GM21390 (cell line): ENCODE measurements at regions not wholly inside any gene's neighbourhood (a gene's known extent, or its start where the extent isn't known, plus 50 kb on each side); places are given as distances from the start of the nearest gene placed in this dataset.

ENCODE experiments used
- ATAC-seq: cut with Tn5 transposase; IDR thresholded peaks from one replicate; pipeline ENCODE4 v1.9.1; 2021; ENCODE audit not compliant: unreplicated experiment

GRCh38 chr4:140316799-140317198 lies 56.6 kb upstream of the SCOC start:
- no peak for ATAC-seq

- ATAC-seq: no peak
These were observed 57.5 kb upstream of the SCOC start for GRCh38 chr4:140315970-140316369.

GRCh38 chr4:140315438-140315837 lies 58.0 kb upstream of the SCOC start:
- ATAC-seq: no peak

DNA sequence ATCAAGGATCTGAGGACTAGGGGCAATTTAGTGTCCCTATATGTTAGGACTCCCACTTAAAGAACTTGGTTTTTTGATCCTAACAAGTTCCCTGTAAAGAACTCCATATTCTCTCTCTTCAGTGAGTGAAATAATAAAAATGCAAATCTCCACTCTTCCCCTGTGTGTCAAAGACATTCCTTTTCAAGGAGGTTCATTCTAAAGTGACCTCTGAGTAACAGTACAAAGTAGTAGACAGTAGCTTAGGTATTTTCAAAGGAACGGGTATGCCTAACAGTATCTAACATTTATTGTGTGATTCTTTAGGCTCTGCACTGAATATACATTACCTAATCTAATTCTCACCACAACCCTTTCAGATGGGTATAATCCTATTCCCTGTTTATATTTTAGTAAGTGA lies 58.4 kb upstream of the SCOC start:
- ATAC-seq: no peak

GRCh38 chr4:140312100-140312499 lies 61.3 kb upstream of the SCOC start:
- no peak for ATAC-seq

- ATAC-seq: no peak
These were observed 62.1 kb upstream of the SCOC start for GRCh38 chr4:140311257-140311835.

GRCh38 chr4:140309124-140309870 lies 64.1 kb upstream of the SCOC start:
- no peak for ATAC-seq

- ATAC-seq: no peak
These were observed 64.9 kb upstream of the SCOC start for GRCh38 chr4:140308366-140309123.

- no peak for ATAC-seq
These were observed 68.4 kb upstream of the SCOC start for GRCh38 chr4:140305053-140305452.

DNA sequence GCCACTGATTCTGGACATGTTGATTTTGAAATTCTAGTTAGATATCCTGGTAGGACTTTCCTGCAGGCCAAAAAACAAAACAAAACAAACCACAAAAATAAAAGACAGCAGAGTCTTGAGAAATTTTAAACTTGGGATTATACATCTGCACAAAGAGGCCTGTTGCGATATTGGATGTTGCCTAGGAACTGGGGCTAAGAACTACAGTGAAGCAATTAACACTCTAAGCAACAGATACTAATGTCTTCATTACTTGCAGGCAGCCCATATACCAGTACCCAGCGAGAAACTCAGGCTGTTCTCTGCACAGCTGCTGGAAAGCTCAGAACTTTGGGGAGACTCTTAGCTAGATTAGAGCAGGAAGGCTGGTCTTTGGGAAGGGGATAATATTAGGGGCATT lies 69.1 kb upstream of the SCOC start:
- no peak for ATAC-seq

GRCh38 chr4:140302151-140302859 lies 71.1 kb upstream of the SCOC start:
- no peak for ATAC-seq

DNA sequence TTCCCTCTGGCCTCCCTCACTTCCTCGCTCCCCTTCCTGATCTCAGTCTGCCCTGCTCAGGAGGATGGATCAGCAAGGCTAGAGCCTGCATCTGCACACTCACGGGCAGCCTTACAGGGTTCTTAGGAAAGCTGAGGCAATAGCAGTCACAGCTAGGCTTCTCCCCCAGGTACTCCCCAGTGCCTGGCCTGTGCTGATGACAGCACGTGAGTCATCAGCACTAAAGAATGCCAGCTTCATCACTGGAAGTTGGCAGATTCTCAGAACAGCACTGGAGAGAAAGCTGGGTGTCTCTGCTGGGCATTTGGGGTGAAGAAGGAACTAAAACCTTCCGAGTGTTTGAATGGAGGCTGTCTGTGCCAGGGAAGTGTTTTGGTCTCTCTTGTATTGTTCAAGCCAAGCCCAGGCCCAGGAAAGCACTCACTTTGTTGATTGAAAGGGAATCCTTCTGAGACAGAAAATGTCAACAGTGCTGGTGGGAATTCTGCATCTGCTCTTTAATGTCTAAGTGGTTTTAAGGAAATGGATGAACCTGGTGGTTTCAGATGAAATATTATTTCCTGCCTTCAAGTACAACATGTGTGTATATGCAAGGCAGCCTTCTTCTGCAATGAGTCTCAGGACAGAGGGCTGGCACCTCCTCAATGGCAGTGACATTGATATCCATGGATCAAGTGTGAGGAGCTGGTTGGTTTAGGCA lies 73.0 kb upstream of the SCOC start:
- ATAC-seq: no peak

GRCh38 chr4:140298001-140298400 lies 75.4 kb upstream of the SCOC start:
- no peak for ATAC-seq

DNA sequence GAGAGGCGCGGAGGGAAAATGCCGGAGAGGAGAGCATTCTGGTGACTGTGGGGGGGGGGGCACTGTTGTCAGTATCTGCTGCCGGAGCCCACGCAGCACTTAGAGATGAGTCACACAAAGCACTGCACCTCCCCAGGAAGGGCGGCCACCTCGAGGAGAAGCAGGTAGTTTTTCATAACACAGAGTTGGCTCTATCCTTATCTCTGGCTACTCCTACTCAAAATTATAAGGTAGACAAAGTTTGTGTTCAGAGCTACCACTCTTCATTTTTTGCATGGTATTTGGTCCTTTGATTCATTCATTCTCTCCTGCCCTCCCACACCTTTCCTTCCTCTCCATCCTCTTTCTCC lies 76.2 kb upstream of the SCOC start:
- ATAC-seq: no peak

- ATAC-seq: no peak
These were observed 76.9 kb upstream of the SCOC start for GRCh38 chr4:140296335-140297220.

GRCh38 chr4:140293979-140294378 lies 79.5 kb upstream of the SCOC start:
- ATAC-seq: no peak

DNA sequence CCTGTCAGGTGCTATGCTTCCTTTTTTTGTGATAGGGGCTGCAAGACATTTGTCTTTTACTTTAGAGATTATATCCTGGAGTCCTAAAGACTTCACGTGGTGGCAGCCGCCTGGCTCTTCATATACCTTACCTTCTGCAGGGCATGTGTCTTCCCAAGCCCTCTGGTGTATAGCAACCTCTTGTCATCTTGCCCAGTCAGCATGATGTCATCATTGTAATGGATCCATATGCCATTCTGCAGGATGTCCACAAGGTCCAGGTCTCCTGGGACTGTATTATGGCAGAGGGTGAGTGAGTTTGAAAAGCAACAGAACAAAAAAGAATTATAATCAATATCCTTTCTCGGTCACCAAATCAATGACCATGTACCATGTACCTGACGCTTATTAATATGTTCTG lies 82.2 kb upstream of the SCOC start:
- no peak for ATAC-seq

DNA sequence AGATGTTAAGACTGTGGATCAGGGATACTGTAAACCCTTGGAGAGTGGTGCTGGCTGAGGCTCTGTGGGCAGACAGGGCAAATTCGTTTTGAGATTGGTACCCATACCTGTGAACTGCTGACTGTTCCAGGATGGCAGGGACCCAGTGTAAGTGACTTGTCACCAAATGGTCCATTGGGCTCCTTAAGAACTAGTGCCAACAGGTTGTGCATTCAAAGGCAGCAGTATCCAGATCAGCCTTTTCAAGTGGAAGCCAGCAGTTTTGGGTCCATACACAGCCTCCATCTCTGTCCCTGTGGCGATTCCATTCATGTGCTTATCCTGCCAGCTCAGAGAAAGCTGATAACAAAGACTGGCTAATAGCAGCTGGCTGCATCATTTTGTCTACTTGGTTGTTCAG lies 84.0 kb upstream of the SCOC start:
- ATAC-seq: no peak

DNA sequence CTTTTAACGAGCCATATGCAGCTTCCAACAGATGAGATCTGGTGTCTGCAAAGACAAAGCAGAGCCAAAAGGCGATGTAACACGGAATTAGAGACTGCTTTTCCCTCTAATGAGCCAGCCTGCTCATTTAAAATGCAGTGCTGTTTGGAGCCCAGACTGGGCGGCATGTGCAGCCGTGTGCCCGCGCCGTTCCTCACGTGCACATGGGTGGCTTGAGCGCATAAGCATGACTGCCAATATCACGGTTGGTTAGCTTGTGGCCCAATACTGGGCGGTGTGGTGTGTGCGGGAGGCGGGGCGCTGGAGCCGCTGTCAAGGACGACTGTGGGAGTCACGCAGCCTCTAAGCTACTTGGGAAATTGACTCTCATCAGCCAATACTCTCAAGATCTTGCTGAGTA lies 87.0 kb upstream of the SCOC start:
- no peak for ATAC-seq

GRCh38 chr4:140284456-140284855 lies 89.0 kb upstream of the SCOC start:
- ATAC-seq: no peak
